GM19467 (cell line): ENCODE measurements at regions not wholly inside any gene's neighbourhood (a gene's known extent, or its start where the extent isn't known, plus 50 kb on each side); places are given as distances from the start of the nearest gene placed in this dataset.
"Not testable (repeated sequence)": the region's sequence is repeated elsewhere in the genome, so short reads cannot be mapped to it uniquely, and the experiment has no call there.

ENCODE experiments used
- ATAC-seq: cut with Tn5 transposase; IDR thresholded peaks from one replicate; pipeline ENCODE4 v1.9.1; 2021; ENCODE audit warnings: mild to moderate bottlenecking, moderate library complexity; ENCODE audit not compliant: unreplicated experiment

DNA sequence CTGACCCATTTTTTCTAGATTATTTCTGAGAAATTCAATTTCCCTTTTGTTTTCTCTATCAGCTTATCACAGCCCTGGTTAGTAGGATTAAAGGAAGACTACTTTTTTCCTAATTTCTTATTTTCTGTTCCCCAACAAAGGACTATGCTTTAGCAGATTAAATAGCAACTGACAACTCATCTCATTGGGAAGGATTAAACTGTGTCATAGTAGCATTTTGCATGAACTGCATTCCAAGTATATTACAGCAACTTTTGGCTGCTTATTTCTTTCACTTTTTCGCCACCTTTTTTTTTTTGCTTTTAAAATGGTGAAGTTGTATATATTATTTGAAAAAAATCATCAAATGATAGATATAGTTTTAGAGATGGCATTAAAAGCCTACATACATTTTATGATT is 570.3 kb downstream of the FBXO15 start:
- no peak for ATAC-seq

GRCh38 chr18:73563901-73564472 is 583.6 kb downstream of the FBXO15 start:
- no peak for ATAC-seq

- no peak for ATAC-seq
Measured at GRCh38 chr18:73563345-73563744, 584.3 kb downstream of the FBXO15 start.

GRCh38 chr18:73556904-73557303 is 590.7 kb downstream of the FBXO15 start:
- no peak for ATAC-seq

GRCh38 chr18:73552171-73552570 is 595.5 kb downstream of the FBXO15 start:
- no peak for ATAC-seq

GRCh38 chr18:73551211-73551610 is 596.4 kb downstream of the FBXO15 start:
- no peak for ATAC-seq

GRCh38 chr18:73549236-73549635 is 598.4 kb downstream of the FBXO15 start:
- ATAC-seq, result no peak

DNA sequence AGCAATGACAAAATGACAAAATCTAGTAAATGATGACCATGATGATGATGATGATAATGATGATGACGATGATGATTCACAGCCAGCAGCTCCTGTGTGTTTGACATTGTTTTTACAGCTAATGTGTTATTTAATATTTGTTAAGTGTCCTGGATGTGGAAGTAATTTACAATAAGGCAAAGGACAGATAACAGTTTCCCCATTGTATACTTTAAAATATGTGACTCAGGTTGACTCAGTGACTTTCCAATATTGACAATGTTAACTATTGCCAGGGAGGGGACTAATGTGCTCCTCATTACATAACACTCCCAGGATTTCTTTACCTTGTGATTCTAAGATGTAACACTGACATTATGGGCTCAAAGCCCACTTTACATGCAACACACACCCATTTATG is 602.2 kb downstream of the FBXO15 start:
- no peak for ATAC-seq

DNA sequence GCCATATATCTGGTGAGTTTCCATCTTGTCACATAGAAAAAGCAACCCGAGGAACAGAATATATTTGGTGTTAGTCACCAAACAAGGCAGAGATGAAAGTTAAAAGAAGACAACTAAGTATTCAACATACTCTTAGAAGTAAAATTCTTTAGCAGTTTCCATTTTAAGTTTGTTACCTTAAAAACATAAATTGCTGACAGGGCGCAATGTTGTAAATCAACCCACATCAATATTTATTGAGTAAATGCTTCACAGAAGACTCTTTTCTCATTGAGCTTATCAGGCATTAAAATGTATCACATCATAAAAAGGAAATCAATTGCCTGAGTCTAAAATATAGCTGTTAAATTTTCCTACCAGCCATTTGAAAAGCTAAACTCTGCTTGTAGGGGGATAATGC is 603.0 kb downstream of the FBXO15 start:
- ATAC-seq, result no peak

- no peak for ATAC-seq
Measured at GRCh38 chr18:73544032-73544431, 603.6 kb downstream of the FBXO15 start.

DNA sequence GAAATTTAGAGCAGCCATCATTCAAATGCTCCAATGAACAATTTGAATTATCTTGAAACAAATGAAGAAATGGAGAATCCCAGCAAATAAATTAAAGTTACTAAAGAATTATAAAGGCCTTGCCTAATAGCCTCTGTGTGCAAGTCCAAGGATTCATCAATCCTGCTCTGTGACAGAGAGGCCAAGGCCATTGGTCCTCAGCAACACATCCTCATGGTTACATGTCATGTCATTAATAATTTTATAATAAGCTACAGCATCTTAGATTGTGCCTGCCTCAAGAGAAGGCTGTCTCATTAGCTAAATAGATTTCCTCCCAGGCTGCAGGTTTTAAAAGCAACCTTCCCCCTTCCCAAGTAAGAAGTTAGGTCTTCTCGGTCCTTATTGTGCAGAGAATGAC is 611.6 kb downstream of the FBXO15 start:
- ATAC-seq, result no peak

GRCh38 chr18:73535189-73535588 is 612.4 kb downstream of the FBXO15 start:
- no peak for ATAC-seq

- ATAC-seq, result no peak
Measured at GRCh38 chr18:73531601-73532000, 616.0 kb downstream of the FBXO15 start.

DNA sequence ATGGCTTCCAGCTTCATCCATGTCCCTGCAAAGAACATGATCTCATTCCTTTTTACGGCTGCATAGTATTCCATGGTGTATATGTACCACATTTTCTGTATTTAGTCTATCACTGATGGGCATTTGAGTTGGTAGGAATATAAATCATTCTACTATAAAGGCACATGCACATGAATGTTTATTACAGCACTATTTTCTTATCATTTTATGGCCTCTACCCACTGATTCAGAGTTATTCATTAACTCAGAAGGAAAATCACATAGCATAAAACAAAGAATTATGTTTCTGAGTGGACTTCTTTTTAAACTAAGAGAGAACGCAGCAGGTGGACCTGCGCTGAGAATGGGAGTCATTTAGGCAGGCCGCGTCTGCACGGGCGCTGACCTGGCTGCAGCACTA is 619.6 kb downstream of the FBXO15 start:
- ATAC-seq, result no peak

DNA sequence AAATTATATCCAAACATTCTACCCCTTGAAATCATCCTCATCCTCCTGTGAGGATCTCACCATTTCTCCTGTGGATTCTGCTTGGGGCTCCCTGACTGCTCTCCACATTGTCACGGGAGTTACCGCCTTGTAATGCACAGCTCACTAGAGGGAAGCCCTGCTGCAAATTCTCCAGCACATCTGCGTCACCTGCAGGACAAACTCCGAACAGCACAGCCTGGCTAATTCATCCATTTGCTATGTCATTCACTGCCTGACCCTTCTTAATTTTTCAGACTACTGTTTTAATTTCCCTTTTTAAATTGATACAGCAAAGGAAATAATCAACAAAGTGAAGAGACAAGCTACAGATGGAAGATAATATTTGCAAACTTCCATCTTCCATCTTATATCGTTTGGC is 627.4 kb downstream of the FBXO15 start:
- ATAC-seq, result no peak

DNA sequence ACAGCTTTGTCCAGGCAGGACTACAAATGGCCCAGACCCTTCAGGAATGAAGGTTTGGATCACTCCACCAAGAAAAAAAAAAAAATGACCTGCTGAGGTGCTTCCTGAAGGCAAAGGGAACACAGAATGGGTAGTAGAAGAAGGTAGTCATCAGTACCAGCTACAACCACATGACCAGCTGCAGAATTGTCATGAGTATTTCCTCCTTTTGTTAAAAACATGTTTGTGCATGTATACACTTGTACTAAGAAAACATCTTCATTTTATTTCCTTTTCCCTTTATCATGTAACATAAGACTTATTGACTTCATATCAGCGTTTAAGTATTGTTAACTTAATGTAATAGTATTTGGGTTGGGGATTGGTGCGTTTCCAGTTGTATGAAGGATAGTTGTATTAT is 631.6 kb downstream of the FBXO15 start:
- not testable (repeated sequence) for ATAC-seq

DNA sequence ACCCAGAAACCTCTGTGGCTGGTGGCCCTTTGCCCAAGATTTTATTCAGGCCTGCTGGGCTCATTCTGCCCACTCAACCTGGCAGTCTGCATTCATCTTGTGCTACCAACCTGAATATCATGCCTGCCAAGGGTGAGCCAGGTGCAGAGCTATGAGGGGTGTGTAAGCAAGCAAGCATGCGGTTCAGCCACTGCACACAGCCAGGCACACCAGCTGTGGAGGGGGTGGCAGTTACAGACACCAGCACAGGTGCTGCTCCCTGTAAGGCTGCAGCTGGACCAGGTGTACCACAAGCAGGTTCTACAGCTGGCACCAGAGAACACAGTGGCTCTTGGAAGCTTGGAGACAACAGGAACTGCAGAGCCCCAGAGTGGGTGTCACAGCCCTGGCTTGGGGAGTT is 633.2 kb downstream of the FBXO15 start:
- no peak for ATAC-seq

- no peak for ATAC-seq
Measured at GRCh38 chr18:73511771-73512503, 635.7 kb downstream of the FBXO15 start.

DNA sequence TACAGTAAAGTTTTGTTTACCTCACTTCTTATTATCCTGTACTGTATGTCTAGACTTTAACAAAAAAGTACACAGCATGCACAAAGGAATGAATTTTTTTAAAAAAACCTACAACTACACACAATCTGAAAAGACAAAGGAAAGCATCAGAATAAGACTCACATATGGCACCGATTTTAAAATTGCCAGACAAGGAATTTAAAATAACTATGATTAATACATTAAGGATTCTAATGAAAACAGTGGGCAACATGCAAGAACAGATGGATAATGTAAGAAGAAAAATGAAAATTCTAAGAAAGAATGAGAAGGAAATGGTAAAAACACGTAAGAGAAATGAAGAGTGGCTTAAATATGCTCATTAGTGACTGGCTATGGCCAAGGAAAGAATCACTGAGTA is 638.2 kb downstream of the FBXO15 start:
- ATAC-seq, result no peak

- no peak for ATAC-seq
Measured at GRCh38 chr18:73503326-73503725, 635.5 kb upstream of the NETO1 start.

- ATAC-seq, result no peak
Measured at GRCh38 chr18:73487966-73488365, 620.2 kb upstream of the NETO1 start.

GRCh38 chr18:73485166-73485565 is 617.4 kb upstream of the NETO1 start:
- no peak for ATAC-seq

DNA sequence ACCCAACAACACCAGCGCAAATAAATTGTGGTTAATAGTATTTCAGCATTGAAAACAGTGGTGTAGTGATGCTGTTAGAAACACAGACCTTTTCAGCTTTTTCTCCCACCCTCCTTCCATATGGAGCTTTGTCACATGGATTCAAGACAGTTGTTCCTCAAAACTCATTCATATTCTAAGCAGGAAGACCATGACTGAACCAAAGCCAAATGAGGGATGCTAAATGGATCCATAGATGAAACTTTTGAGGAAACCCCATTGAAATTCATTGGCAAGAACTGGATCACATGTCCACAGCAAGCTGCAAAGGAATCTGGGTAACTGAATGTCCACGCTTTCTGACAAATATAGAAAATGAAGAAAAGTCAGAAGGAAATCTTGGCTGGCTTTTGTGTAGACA is 615.1 kb upstream of the NETO1 start:
- ATAC-seq, result no peak
